ENCODE measurements at regions not wholly inside any gene's neighbourhood (a gene's known extent, or its start where the extent isn't known, plus 50 kb on each side); places are given as distances from the start of the nearest gene placed in this dataset.

DNA sequence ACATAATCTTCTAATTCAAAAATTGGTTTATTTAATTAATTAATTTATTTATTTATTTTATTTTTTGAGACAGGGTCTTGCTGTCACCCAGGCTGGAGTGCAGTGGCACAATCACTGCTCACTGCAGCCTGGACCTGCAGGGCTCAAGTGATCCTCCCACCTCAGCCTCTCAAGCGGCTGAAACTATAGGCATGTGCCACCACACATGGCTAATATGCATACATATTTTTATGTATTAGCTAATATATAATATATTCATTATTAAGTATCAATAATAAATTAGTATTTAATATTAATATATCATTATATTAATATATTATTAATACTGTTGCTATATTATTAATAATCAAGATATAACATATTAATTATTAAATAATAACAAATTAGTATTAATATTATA is 406.7 kb downstream of the GPATCH2 start:
- no peak for TF ChIP-seq FOXM1 (IDR thresholded peaks at IDR 0.05; ENCODE audit: borderline replicate concordance, low read depth)
- TF ChIP-seq, protein P1, sequence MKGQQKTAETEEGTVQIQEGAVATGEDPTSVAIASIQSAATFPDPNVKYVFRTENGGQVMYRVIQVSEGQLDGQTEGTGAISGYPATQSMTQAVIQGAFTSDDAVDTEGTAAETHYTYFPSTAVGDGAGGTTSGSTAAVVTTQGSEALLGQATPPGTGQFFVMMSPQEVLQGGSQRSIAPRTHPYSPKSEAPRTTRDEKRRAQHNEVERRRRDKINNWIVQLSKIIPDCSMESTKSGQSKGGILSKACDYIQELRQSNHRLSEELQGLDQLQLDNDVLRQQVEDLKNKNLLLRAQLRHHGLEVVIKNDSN (IDR thresholded peaks at IDR 0.05) = no peak
- no peak for TF ChIP-seq RAD21 (IDR thresholded peaks at IDR 0.05; ENCODE audit: low read depth)
- no peak for TF ChIP-seq NFIC (IDR thresholded peaks at IDR 0.05)

DNA sequence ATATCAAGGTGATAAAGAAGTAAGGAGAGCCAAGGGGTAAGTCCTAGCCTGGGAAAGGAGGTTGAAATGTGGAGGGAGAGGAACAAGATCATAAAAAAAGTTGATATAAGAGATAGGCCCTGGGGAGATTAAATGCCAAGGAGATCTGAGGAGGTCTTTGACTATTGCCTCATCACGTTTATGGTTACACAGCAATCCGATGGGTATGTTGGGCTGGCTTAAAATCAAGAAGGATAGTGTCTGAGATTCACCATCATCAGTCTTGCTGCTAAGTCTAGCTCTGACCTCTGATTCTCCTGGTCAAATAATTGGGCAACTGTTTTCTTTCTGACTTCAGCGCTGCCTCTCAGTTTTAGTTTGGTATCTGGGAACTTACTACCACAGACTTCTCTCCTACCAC is 416.3 kb downstream of the GPATCH2 start:
- TF ChIP-seq, protein P1 (IDR thresholded peaks at IDR 0.05) = no peak
- TF ChIP-seq TAF1 (IDR thresholded peaks at IDR 0.05; ENCODE audit: low read depth) (no peak), EGR1 (IDR thresholded peaks at IDR 0.05) (no peak), CEBPB (IDR thresholded peaks at IDR 0.05) (no peak), TCF12 (IDR thresholded peaks at IDR 0.05; ENCODE audit: low read depth) (no peak), RAD21 (IDR thresholded peaks at IDR 0.05; ENCODE audit: low read depth) (no peak), ZBTB7A (IDR thresholded peaks at IDR 0.05; ENCODE audit: low read depth) (no peak), NFIC (IDR thresholded peaks at IDR 0.05) (no peak), CREB1 (IDR thresholded peaks at IDR 0.05; ENCODE audit: low read depth) (no peak), YY1 (IDR thresholded peaks at IDR 0.05; ENCODE audit: low read depth) (no peak), EP300 (IDR thresholded peaks at IDR 0.05; ENCODE audit: borderline replicate concordance) (no peak), FOXM1 (IDR thresholded peaks at IDR 0.05; ENCODE audit: borderline replicate concordance, low read depth) (no peak), TEAD4 (IDR thresholded peaks at IDR 0.05) (no peak)
- TF ChIP-seq, protein P2, sequence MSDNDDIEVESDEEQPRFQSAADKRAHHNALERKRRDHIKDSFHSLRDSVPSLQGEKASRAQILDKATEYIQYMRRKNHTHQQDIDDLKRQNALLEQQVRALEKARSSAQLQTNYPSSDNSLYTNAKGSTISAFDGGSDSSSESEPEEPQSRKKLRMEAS (IDR thresholded peaks at IDR 0.05) = no peak
- TF ChIP-seq, protein P3, sequence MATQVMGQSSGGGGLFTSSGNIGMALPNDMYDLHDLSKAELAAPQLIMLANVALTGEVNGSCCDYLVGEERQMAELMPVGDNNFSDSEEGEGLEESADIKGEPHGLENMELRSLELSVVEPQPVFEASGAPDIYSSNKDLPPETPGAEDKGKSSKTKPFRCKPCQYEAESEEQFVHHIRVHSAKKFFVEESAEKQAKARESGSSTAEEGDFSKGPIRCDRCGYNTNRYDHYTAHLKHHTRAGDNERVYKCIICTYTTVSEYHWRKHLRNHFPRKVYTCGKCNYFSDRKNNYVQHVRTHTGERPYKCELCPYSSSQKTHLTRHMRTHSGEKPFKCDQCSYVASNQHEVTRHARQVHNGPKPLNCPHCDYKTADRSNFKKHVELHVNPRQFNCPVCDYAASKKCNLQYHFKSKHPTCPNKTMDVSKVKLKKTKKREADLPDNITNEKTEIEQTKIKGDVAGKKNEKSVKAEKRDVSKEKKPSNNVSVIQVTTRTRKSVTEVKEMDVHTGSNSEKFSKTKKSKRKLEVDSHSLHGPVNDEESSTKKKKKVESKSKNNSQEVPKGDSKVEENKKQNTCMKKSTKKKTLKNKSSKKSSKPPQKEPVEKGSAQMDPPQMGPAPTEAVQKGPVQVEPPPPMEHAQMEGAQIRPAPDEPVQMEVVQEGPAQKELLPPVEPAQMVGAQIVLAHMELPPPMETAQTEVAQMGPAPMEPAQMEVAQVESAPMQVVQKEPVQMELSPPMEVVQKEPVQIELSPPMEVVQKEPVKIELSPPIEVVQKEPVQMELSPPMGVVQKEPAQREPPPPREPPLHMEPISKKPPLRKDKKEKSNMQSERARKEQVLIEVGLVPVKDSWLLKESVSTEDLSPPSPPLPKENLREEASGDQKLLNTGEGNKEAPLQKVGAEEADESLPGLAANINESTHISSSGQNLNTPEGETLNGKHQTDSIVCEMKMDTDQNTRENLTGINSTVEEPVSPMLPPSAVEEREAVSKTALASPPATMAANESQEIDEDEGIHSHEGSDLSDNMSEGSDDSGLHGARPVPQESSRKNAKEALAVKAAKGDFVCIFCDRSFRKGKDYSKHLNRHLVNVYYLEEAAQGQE (IDR thresholded peaks at IDR 0.05; ENCODE audit: low read depth) = no peak

DNA sequence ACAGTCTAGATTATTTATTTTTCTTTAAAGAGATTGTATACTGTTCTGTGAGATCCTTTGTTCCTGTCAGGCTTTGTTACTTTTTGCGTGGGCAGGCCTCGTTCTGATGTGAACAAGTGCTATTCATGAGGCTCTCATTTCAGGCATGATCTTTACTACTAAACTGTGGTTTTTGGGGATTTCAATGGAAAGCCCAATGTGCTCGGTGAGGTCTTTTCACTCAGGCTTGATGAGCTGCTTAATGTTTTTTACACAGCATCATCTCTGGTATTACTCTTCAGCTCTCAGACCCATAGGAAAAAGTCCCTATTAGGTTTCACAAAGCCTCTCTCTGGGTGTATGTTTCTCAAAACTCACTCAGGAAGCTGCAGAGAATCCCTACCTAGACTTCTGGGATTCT is 419.4 kb downstream of the GPATCH2 start:
- no peak for TF ChIP-seq EGR1 (IDR thresholded peaks at IDR 0.05)

DNA sequence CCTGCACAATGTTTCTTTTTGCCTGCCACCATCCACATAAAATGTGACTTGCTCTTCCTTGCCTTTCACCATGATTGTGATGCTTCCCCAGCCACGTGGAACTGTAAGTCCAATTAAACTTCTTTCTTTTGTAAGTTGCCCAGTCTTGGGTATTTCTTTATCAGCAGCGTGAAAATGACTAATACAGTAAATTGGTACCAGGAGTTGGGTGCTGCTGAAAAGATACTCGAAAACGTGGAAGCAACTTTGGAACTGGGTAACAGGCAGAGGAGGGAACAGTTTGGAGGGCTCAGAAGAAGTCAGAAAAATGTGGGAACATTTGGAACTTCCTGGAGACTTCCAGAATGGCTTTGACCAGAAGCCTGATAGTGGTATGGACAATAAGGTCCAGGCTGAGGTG is 425.3 kb downstream of the GPATCH2 start:
- TF ChIP-seq TEAD4 (IDR thresholded peaks at IDR 0.05) (no peak), YY1 (IDR thresholded peaks at IDR 0.05; ENCODE audit: low read depth) (no peak), ZBTB7A (IDR thresholded peaks at IDR 0.05; ENCODE audit: low read depth) (no peak), NFIC (IDR thresholded peaks at IDR 0.05) (no peak), TCF12 (IDR thresholded peaks at IDR 0.05; ENCODE audit: low read depth) (no peak)
- TF ChIP-seq, protein P1 (IDR thresholded peaks at IDR 0.05) = no peak
- TF ChIP-seq, protein P2 (IDR thresholded peaks at IDR 0.05) = no peak
- TF ChIP-seq, protein P3 (IDR thresholded peaks at IDR 0.05; ENCODE audit: low read depth) = no peak

DNA sequence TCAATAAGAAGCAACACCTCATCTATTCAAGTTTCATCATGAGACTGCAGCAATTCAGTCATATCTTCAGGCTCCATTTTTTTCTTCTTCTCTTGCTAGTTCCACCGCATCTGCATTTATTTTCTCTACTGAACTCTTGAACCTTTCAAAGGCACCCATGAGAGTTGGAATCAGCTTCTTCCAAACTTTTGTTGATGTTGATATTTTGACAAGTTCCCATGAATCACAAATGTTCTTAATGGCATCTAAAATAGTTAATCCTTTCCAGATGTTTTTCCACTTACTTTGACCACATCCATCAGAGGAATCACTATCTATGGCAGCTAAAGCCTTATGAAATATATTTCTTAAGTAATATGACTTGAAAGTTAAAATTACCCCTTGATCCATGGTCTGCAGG is 434.3 kb downstream of the GPATCH2 start:
- no peak for TF ChIP-seq CREB1 (IDR thresholded peaks at IDR 0.05; ENCODE audit: low read depth)
- TF ChIP-seq TCF12 (IDR thresholded peaks at IDR 0.05; ENCODE audit: low read depth) = no peak
- no peak for TF ChIP-seq TAF1 (IDR thresholded peaks at IDR 0.05; ENCODE audit: low read depth)
- TF ChIP-seq, protein P1 (IDR thresholded peaks at IDR 0.05) = no peak
- no peak for TF ChIP-seq TEAD4 (IDR thresholded peaks at IDR 0.05)
- TF ChIP-seq YY1 (IDR thresholded peaks at IDR 0.05; ENCODE audit: low read depth) = no peak
- TF ChIP-seq, protein P3 (IDR thresholded peaks at IDR 0.05; ENCODE audit: low read depth) = no peak
- TF ChIP-seq EGR1 (IDR thresholded peaks at IDR 0.05) = no peak
- no peak for TF ChIP-seq EP300 (IDR thresholded peaks at IDR 0.05; ENCODE audit: borderline replicate concordance)
- TF ChIP-seq ZBTB7A (IDR thresholded peaks at IDR 0.05; ENCODE audit: low read depth) = no peak
- TF ChIP-seq NFIC (IDR thresholded peaks at IDR 0.05) = no peak
- TF ChIP-seq FOXM1 (IDR thresholded peaks at IDR 0.05; ENCODE audit: borderline replicate concordance, low read depth) = no peak
- TF ChIP-seq RAD21 (IDR thresholded peaks at IDR 0.05; ENCODE audit: low read depth) = no peak
- TF ChIP-seq, protein P2 (IDR thresholded peaks at IDR 0.05) = no peak
